HUDEP-2 (cell line): ENCODE measurements at regions not wholly inside any gene's neighbourhood (a gene's known extent, or its start where the extent isn't known, plus 50 kb on each side); places are given as distances from the start of the nearest gene placed in this dataset.
"Not testable (repeated sequence)": the region's sequence is repeated elsewhere in the genome, so short reads cannot be mapped to it uniquely, and the experiment has no call there.

Experiments used
- DNase-seq, 76 experiments: peaks; one replicate each; lab custom pipeline; 2025; ENCODE audit not compliant: unreplicated experiment in 76 of 76; lab: John Stamatoyannopoulos, UW

DNA sequence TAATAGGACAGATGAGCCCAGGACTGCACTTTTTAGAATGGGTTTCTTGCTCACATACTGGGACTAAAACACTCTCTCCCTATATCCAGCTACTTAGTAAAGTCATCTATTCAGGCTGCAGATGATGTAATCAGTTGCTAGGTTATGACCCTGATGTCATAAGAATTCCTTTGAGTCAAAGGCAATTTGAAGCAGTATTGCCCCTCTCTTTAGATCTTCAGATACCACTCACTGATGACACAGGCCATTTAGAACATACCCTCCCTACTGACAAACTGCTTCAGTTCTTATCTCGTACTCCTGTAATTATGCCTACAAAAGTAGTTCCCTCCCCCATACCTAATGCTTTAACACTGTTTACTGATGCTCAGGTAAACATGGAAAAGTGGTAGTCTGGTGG is 450.1 kb upstream of the RASGRP1 start:
- no peak for DNase-seq

DNA sequence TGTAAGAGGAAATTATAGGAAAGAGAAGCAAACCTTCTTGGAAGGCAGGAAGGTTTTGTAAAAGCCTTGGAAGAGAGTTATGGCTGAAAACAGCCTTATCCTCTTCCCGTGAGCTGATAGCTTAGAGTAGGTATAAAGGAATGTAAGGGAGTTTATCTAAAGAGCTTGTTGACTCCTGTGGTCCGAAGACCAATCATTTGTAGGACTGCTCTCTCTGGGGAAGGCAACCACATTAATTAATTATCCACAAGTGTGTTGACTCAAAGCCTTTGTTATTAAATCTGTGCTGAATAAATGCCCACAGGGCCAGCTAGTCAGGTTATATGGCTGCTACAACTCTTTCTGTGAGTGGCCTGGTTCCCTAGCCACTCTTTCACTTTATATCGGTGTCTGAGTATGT is 452.1 kb upstream of the RASGRP1 start:
- DNase-seq = no peak

DNA sequence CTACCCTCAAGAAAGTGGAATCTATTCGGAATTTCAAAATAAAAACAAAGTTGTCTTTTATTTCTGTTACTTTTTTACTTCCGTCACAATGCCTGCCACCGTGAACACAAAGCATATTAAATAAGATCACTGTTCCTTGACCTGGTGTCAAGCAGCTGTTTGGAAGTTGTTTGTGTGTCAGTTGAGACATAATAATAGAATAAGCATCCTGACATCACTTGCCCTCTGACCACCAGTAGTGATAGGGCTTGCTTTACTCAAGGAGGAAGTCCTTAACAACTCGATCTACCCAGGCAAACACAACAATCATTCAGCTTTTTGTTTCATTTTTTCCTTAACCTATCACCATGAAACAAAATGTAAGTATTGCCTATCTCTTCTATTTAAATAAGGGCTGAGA is 454.4 kb upstream of the RASGRP1 start:
- DNase-seq = no peak

DNA sequence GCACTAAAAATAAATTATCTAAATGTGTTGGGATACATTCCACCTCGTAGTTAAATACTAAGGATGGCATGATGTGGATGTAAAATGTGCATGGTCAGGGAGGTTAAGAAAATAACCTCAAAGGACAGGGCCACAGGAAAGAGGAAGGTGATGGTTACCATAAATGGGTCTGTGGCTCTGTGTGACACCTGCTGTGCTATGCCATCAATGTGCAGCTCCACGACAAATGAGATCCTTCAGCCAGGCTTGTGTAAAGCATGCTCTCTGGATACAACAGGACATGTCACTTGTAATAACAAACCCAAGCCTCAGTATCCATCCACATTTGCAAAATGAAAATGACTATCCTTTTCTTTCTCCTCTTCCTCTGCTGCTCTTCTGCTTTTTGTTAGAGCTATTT is 456.7 kb upstream of the RASGRP1 start:
- no peak for DNase-seq

DNA sequence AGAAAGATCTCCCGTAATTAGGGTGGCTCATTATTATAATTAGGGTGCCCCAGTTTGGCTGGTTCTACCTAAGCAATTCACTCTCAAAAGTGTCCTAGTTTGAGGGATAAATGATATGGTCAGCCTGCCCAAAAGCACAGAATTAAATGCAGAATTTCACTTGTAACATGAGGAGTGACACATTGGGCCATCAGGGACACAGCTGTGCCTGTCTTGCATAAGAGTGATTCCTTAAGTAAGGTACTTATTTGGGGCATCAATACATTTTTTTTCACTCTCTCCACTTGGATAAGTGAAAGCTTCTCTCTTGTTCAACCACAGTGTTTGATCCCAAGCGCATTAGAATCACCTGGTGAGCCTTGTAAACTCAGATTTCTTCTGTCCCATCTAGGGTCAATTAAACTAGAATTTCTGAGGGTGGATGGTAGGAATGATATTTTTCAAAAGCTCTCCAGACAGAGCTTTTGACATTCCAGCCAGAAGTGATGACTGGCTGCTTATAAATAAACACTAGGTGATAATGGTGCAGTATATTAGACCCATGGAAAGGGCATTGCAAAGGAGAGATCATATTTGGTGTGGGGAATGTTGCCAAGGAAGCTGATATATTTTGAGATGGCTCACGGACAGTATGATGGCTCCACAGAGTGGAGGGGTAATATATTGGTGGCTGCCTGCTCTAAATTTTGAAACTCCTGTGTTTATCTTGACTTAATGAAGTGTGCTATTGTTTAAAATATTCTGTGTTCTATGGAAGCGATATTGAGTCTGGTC is 458.1 kb upstream of the RASGRP1 start:
- DNase-seq = no peak

DNA sequence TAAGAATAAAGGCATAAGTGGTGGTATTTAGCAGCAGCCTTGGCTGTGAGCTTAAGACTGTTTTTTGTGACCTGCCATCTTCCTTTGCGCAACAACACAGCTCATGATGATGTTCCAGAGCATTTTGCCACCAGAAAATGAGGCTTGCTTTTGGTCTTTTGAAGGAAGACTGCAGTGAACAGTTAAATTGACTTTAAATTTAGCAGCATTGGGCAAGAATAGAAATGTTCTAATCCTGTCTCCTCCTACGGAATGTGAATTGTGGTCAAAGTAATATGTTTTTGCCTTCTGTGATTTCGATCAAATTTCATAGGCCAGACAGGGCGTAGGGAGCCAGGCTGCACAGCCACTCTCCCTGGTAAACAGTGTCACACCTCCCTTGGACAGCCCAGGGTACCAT is 460.7 kb upstream of the RASGRP1 start:
- DNase-seq = no peak

DNA sequence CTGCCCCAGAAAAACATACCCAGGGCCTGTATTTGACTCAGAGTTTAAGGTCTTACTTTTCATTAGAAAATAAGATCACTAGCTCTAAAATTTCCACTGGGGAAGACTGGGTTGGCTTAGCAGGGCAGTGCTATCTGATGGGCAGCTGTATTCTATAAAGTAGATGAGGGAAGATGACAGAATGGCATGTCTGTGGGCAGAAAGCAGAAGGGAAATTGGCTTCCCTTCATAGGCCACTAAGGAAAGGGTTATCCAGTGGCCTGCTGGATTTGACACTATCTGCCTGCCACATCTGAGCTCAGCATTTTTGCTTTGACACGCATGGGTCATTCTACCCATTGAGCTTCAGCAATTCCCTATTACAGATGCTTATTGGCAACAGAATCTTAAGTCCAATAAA is 461.3 kb upstream of the RASGRP1 start:
- no peak for DNase-seq

DNA sequence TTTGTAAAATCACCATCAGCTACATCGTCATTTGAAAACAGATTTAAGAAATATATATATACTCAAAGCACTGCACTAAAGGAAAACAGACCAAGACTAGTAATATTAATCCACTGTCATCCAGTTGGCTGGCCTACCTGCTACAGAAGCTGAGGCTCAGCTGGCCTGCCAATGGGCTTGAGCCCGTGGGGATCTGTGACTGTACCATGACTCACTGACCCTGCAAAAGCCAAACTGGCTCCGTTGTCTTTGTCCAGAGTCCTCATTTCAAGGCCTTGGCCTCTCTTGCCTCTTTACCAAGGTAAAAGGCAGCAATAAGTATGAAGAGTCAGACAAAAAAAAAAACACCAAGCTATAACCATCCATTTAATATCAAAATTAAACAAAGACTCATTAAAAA is 463.5 kb upstream of the RASGRP1 start:
- no peak for DNase-seq

DNA sequence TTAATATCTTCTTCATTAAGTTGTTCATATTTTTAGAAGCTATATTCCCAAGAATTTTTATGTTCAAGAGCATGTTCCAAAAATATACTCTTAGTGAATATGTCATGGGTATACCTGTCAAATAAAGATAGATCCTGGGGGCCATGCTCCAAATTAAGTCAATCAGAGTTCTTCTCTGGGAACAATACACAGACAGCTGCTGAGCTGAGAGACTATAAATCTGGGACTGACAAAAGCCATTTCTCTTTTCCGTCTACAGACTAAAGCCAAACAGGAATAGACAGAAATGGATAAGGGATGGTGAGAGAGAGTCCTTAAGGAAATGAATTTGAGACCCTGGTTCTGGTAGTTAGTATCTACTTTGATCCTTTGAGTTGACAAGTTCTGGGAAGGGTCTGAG is 465.1 kb upstream of the RASGRP1 start:
- no peak for DNase-seq

DNA sequence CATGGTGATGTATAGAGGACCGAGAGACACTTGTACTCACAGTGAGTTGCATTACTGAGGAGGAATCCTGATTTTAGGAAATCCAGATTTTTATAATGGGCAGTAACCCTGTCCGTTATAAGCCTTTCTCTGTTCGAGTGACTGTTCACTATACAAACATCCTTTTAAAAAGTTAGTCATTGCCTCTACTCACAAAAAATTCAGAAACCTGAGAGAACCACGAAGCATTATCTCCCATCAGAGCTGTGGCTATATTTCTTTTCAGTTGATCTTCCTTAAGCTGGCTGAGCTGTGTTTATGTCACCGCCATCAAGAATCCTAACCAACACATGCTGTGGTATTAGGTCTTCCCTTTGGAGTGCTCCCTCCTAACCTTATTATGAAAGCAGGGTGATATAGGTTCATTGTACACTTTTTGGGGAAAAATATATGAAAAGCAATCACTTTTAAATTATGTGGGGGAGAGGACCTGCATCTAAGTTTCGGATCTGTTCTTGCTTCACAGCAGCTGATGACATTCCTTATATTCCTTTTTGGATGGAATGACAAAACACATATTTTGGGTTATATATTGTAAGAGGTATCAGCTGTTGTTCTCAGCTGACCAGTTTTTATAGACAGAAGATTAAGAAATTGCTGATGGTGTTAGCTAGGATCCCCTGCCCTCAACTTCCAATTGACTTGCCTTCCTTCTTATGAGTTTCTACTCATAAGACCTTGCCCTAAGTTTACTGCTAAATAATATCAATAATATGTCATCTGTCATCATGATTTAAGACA is 465.9 kb upstream of the RASGRP1 start:
- DNase-seq = no peak

DNA sequence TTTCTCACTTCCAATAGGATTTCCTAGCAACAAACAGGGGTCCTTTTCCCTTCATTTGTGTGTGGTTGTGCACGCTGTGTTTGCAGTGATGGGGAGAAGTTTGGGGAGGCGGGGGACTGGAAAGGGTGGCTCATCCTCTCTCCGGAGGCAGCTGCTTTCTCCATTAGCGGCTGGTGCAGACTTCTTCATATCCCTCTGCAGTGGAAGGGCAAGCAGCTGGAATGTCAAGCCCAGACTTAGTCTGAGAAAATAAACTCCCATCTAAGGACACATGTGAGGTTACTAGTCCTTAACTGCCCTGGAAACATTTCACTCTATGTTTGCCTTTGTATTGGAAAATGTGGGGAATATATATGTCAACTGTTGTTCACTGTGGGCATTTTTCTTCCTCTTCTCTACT is 467.0 kb upstream of the RASGRP1 start:
- DNase-seq = no peak

DNA sequence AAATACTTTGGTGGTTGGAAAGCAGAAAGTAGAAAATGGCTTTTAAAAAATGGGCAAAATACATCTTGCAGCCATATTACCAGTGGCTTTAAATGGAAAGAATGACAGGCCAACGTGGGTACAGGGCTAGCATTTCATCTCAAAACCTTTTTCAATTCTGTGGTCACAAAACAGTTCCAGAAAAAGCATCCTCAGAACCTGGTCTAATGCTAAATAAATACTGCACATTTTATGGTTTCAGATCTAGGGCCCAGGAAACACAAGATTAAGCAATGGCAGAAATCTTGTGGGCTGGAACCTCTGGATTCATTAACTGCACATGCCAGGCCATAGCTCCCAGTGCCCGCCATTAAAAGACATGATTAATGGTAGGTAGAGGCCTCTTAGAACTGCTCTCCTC is 470.2 kb upstream of the RASGRP1 start:
- no peak for DNase-seq

DNA sequence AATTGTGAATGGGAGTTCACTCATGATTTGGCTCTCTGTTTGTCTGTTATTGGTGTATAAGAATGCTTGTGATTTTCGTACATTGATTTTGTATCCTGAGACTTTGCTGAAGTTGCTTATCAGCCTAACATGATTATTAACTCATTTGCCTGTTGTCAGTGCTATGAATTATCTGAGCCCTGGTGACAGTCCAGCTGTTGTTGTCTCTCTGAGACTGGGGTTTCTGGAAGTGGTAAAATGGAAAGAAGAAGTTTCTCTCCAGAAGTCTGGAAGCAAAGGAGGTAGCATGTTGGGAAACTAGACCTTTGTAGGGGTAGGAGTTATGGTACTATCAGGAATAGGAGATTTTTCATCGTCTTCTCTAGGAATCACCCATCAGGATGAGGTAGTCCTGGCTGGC is 473.0 kb upstream of the RASGRP1 start:
- DNase-seq = not testable (repeated sequence)

DNA sequence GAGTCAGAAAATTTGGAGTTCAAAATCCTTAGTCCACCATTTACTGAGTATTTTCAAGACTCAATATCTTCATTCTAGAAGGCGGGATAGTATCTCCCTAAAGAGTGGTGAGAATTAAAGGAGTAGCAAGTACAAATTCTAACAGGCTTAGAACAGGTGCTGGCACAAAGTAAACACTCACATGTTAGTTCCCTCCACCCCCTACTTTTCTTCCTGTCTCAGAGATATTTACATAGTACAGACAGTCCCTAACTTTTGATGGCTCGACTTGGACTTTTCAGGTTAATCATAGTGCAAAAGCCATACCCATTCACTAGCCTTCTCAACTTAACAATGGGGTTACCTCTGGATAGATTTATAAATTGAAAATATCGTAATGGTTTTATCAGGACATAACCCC is 476.2 kb upstream of the RASGRP1 start:
- DNase-seq = no peak

DNA sequence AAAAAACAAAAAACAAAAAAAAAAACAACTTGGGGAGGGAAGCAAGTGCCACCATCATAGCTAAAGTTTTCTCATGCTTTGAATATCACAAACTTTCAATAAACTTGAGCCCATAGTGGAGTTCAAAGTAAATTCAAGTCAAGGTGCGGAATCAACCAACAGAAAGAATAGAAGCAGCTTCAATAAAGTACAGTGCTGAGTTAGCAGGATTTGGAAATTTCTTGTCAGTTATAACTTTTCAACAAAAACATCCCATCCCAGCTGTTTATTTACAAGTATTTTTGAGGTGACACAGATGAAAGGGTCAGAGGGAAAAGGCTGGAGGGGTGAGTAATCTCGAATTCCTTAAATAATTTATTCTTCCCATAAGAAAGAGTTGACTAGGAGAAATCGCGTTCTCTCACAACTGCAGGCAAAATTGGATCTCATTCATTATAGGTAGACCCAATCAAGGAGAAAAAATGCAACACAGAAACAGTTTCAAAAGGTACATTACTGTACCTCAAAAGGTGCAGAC is 477.4 kb upstream of the RASGRP1 start:
- DNase-seq = no peak

DNA sequence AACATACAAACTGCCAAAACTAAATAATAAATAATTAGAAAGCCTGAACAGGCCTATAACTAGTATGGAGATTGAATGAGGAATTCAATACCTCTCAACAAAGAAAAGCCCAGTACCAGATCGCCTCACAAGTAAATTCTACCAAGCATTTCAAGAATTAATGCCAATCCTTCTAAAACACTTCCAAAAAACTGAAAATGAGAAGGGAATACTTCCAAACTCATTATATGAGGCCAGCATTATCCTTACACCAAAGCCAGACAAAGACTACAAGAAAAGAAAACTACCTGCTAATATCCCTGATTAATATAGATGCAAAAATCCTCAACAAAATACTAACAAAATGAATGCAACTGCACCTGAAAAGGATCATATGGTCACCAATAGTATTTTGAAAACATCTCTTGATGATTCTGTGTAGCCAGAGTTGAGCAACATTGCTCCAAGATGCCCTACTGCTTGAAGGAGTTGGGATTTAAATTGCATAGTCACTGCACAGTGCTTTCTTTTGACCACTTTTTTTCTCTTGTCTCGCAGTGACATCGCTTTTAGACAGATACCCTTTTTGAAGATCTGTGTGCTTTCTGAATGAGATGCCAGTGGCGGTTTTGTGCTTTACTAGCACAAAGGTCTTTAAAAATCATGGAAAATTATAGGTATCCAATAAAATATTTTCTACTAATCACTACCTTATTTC is 487.2 kb upstream of the RASGRP1 start:
- no peak for DNase-seq

DNA sequence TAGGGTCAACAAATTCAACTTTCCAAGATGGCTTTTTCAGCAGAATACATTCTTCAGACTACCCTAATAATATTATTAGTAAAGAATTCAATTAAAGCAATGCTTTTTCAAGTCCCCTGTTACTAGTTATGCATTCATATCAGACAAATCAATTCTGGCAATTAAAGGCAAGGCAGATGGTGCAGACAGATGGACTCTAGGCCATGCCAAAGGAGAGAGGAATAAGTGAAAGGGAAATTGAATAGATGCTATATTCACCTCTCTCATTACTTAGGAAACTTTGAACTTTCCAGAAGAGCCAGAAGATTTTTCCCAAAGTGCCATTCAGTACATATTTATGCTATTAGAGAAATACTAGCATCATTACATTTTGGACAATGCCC is 487.7 kb upstream of the RASGRP1 start:
- DNase-seq = no peak

DNA sequence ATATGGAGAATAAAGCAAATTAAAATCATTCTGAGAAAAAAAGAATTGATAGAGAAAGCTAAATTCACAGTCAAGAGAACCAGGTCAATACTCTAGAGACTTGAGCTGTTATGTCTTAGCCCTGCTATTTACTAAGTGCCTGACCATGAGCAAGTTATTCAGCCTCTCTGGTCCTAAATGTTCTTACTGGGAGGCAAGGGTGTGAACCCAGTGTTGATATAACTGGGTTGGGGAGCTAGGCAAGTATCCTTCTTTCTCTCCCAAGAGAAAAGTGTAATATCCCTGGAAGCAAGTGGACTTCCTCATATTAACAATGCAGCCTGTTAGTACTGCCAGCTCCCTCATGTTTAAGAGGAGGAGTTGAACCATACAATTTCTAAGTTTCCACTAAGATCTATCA is 488.9 kb upstream of the RASGRP1 start:
- no peak for DNase-seq

DNA sequence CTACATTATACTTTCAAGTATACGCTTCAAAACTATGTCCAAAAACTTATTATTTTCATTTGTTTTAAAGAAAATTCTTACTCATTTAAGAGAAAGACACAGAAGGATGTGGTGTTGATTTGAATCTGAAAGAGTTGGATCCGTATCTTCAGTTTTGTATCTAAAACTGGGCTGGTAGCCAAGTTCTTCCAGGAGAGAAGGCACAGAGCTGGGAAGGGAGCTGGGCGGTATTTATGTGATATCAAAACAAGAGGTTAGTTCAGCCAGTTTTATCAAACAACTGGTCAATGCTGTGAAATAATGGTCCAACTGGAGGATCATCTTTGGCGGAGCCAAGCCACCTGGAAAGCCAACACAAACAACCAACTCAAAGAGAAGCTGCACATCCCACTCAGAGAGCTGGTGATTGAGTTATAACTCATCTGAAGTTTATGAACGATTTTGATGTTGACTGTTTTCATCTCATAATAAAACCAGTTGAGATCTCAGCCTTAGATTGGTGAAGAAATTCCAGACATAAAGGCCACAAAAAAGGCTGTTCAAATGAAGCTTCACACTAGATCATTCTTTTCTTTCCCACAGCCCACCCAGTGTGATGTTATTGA is 489.6 kb upstream of the RASGRP1 start:
- DNase-seq = no peak

DNA sequence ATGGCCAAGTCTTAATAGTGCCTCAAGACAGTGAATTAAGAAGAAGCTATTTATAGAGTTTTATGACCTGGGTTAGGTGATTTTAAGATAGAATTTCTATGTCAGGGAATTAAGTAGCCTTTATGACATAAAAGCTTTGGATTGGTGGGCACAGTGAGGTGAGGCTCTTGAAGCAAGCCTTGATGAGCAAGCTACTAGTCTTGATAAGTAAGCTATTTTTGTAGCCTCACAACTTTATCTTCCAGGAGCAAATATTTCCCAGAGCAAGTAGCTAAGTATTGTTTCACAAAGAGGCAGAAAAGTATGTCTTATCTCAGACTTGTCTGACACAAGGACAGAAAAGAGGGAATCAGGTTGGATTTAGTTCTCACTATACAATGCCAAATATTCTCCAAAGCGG is 491.7 kb upstream of the RASGRP1 start:
- DNase-seq = no peak
